IMR-90 (cell line): ENCODE measurements at regions not wholly inside any gene's neighbourhood (a gene's known extent, or its start where the extent isn't known, plus 50 kb on each side); places are given as distances from the start of the nearest gene placed in this dataset.

Experiments used
- ATAC-seq: fragments of 200-7000 bp; cut with Tn5 transposase; 2 replicates; pipeline ENCODE4 v1.9.1; 2020; ENCODE audit warnings: low read depth, mild to moderate bottlenecking, moderate library complexity
- BruUV-seq: library from RNA; stranded (reverse); fragments of 400-500 nt; replicated peaks from 2 replicates; lab custom pipeline; 2021; lab: Mats Ljungman, UMichigan
- CTCF ChIA-PET: fragments of 300-600 bp; formaldehyde crosslinking; extraction: SDS; loops from one replicate; lab custom pipeline; 2021; ENCODE audit warnings: antibody characterized with exemption; lab: Yijun Ruan, JAX
- POLR2A ChIA-PET: fragments of 300-600 bp; sonication (Branson Sonifier 250); formaldehyde crosslinking; loops from one replicate; lab custom pipeline; 2022; ENCODE audit warnings: antibody characterized with exemption; ENCODE audit not compliant: unreplicated experiment; lab: Charles Lee
- DNase-seq: peaks from one replicate; pipeline ENCODE4 v3.0.0; 2013
- H2AFZ ChIP-seq: replicated peaks from 2 replicates; pipeline ENCODE3; 2013; ENCODE audit warnings: low read length, mild to moderate bottlenecking; ENCODE audit not compliant: poor library complexity
- H2AK5ac ChIP-seq: 2 replicates; pipeline ENCODE4 v1.6.1; 2013; ENCODE audit warnings: low read depth, low read length, inconsistent platforms
- H2AK9ac ChIP-seq: replicated peaks from 2 replicates; pipeline ENCODE3; 2013; ENCODE audit warnings: mild to moderate bottlenecking, low read depth, low read length, moderate library complexity; ENCODE audit not compliant: poor library complexity
- H2BK120ac ChIP-seq: 2 replicates; pipeline ENCODE4 v1.6.1; 2013; ENCODE audit warnings: low read depth, low read length, inconsistent platforms
- H2BK15ac ChIP-seq: 3 replicates; pipeline ENCODE4 v1.6.1; 2013; ENCODE audit warnings: low read depth, low read length, inconsistent platforms
- H2BK20ac ChIP-seq: 2 replicates; pipeline ENCODE4 v1.6.1; 2013; ENCODE audit warnings: low read depth, mild to moderate bottlenecking, inconsistent platforms, low read length, moderate library complexity
- H2BK5ac ChIP-seq: 2 replicates; pipeline ENCODE4 v1.6.1; 2013; ENCODE audit warnings: mild to moderate bottlenecking, low read depth, low read length, inconsistent platforms; ENCODE audit not compliant: poor library complexity, severe bottlenecking
- H3K14ac ChIP-seq: replicated peaks from 2 replicates; pipeline ENCODE4 v1.6.1; 2013; ENCODE audit warnings: low read depth, low read length, inconsistent platforms
- H3K18ac ChIP-seq: 2 replicates; pipeline ENCODE4 v1.6.1; 2013; ENCODE audit warnings: low read depth, low read length, control low read depth
- H3K23ac ChIP-seq: 2 replicates; pipeline ENCODE4 v1.6.1; 2013; ENCODE audit warnings: low read depth, low read length, inconsistent platforms
- H3K27ac ChIP-seq: 2 replicates; pipeline ENCODE4 v1.5.1; 2013; ENCODE audit warnings: mild to moderate bottlenecking, control low read depth, low read length; ENCODE audit not compliant: insufficient read depth
- H3K27me3 ChIP-seq: 2 replicates; pipeline ENCODE4 v1.6.1; 2013; ENCODE audit warnings: low read length; ENCODE audit not compliant: control insufficient read depth, insufficient read depth
- H3K36me3 ChIP-seq: 2 replicates; pipeline ENCODE4 v1.6.1; 2013; ENCODE audit warnings: low read length, mixed read lengths; ENCODE audit not compliant: control insufficient read depth, insufficient read depth
- H3K4ac ChIP-seq: 2 replicates; pipeline ENCODE4 v1.6.1; 2013; ENCODE audit warnings: low read depth, low read length, inconsistent platforms
- H3K4me1 ChIP-seq: 2 replicates; pipeline ENCODE4 v1.6.1; 2013; ENCODE audit warnings: low read length, mixed read lengths; ENCODE audit not compliant: control insufficient read depth, insufficient read depth
- H3K4me2 ChIP-seq: 2 replicates; pipeline ENCODE4 v1.6.1; 2013; ENCODE audit warnings: low read depth, mild to moderate bottlenecking, control low read depth, low read length, moderate library complexity
- H3K4me3 ChIP-seq: 2 replicates; pipeline ENCODE4 v1.5.1; 2013; ENCODE audit warnings: low read depth, mild to moderate bottlenecking, control low read depth, low read length, moderate library complexity; ENCODE audit not compliant: insufficient read depth
- H3K56ac ChIP-seq: 2 replicates; pipeline ENCODE4 v1.6.1; 2013; ENCODE audit warnings: low read length, inconsistent platforms; ENCODE audit not compliant: insufficient read depth; ENCODE audit errors: extremely low read depth
- H3K79me1 ChIP-seq, 2 experiments: 2 replicates each; pipeline ENCODE4 v1.6.1; 2013; ENCODE audit warnings: low read length in 2 of 2, inconsistent platforms in 1 of 2, low read depth in 1 of 2
- H3K9ac ChIP-seq: 2 replicates; pipeline ENCODE4 v1.6.1; 2013; ENCODE audit warnings: low read depth, low read length, control low read depth
- H3K9me1 ChIP-seq: 2 replicates; pipeline ENCODE4 v1.6.1; 2013; ENCODE audit warnings: low read length, inconsistent platforms; ENCODE audit not compliant: insufficient read depth
- H3K9me3 ChIP-seq: 2 replicates; pipeline ENCODE4 v1.6.1; 2013; ENCODE audit warnings: low read length; ENCODE audit not compliant: control insufficient read depth, insufficient read depth
- H4K20me1 ChIP-seq: 2 replicates; pipeline ENCODE4 v1.6.1; 2013; ENCODE audit warnings: low read length, inconsistent platforms; ENCODE audit not compliant: insufficient read depth
- H4K5ac ChIP-seq: 2 replicates; pipeline ENCODE4 v1.6.1; 2013; ENCODE audit warnings: mild to moderate bottlenecking, low read depth, low read length, control low read depth
- H4K8ac ChIP-seq, 2 experiments: 2 replicates each; pipeline ENCODE4 v1.6.1; 2013; ENCODE audit warnings: low read depth in 2 of 2, low read length in 2 of 2, control low read depth in 1 of 2, inconsistent platforms in 1 of 2
- H4K91ac ChIP-seq: 2 replicates; pipeline ENCODE4 v1.6.1; 2013; ENCODE audit warnings: low read depth, low read length, inconsistent platforms; ENCODE audit not compliant: insufficient read depth
- CHD1 ChIP-seq: IDR thresholded peaks from 2 replicates; pipeline ENCODE4 v1.6.1; 2012; ENCODE audit warnings: low read depth, low read length, improper control_type of control experiment
- ELK1 ChIP-seq: fragments of 150-350 bp; IDR thresholded peaks from 2 replicates; pipeline ENCODE4 v1.6.1; 2016; ENCODE audit warnings: low read depth, mild to moderate bottlenecking, low read length, moderate library complexity, borderline replicate concordance
- FOS ChIP-seq: fragments of 150-350 bp; IDR thresholded peaks from 2 replicates; pipeline ENCODE4 v1.6.1; 2016; ENCODE audit warnings: low read depth, low read length
- NFE2L2 ChIP-seq: fragments of 150-350 bp; IDR thresholded peaks from 2 replicates; pipeline ENCODE4 v1.6.1; 2016; ENCODE audit warnings: low read depth, mild to moderate bottlenecking, low read length
- RAD21 ChIP-seq: IDR thresholded peaks from 2 replicates; pipeline ENCODE4 v1.6.1; 2012; ENCODE audit warnings: low read length, improper control_type of control experiment
- RCOR1 ChIP-seq: IDR thresholded peaks from 2 replicates; pipeline ENCODE4 v1.6.1; 2012; ENCODE audit warnings: mild to moderate bottlenecking, low read length, improper control_type of control experiment; ENCODE audit not compliant: insufficient replicate concordance
- RFX5 ChIP-seq: IDR thresholded peaks from 2 replicates; pipeline ENCODE4 v1.8.0; 2012; ENCODE audit warnings: low read depth, mild to moderate bottlenecking, low read length, moderate library complexity
- USF2 ChIP-seq: fragments of 150-350 bp; IDR thresholded peaks from 2 replicates; pipeline ENCODE4 v1.6.1; 2017; ENCODE audit warnings: mild to moderate bottlenecking, antibody characterized with exemption, low read length, low read depth
- WGBS, 2 experiments: methylation state at CpG; one replicate each; pipeline versions ENCODE4 v1.1.5 to v1.1.7; 2013; ENCODE audit warnings: missing lambda C conversion rate in 2 of 2; ENCODE audit not compliant: insufficient read length in 1 of 2; ENCODE audit errors: extremely low coverage in 2 of 2; 5-methylcytosine and 5-hydroxymethylcytosine counted together
- dilution Hi-C: fragments of 300-500 bp; cut with HindIII; formaldehyde crosslinking; loops from one replicate; pipeline ENCODE4 v1.14.3; 2018; ENCODE audit warnings: low sequenced_read_pairs; ENCODE audit not compliant: unreplicated experiment
- in situ Hi-C: fragments of 300-500 bp; cut with MboI; formaldehyde crosslinking; loops from 3 replicates; pipeline ENCODE4 v1.14.3; 2019; ENCODE audit warnings: low sequenced_read_pairs, inconsistent platforms, mixed read lengths
- intact Hi-C: fragments of 100-400 bp; cut with micrococcal nuclease; formaldehyde crosslinking; loops from 2 replicates; pipeline ENCODE4 v1.10.0; 2022

- H3K9ac ChIP-seq: no peak overlapping the region
- intact Hi-C loops: no loop called here
- no peak overlapping the region for H2AK5ac ChIP-seq
- DNase-seq (no peak), ATAC-seq (no peak)
- H3K27ac ChIP-seq: no peak overlapping the region
- H3K14ac ChIP-seq: no peak overlapping the region
- TF ChIP-seq RAD21: no peak
- no peak for TF ChIP-seq RCOR1
- TF ChIP-seq NFE2L2: no peak
- no peak for TF ChIP-seq CHD1
- TF ChIP-seq RFX5: no peak
- TF ChIP-seq ELK1: no peak
- TF ChIP-seq USF2: no peak
- no peak for TF ChIP-seq FOS
- H3K9me3 ChIP-seq: peaks cover 6% of the 10 kb centered on the region
- H4K5ac ChIP-seq: no peak overlapping the region
- no peak overlapping the region for H2BK20ac ChIP-seq
- whole genome bisulfite sequencing, 2 experiments: no CpG with 5 or more reads among the region's 2 CpGs
- H2BK15ac ChIP-seq: no peak overlapping the region
- no peaks in the 10 kb centered on the region for H3K36me3 ChIP-seq
- no peaks in the 10 kb centered on the region for H4K20me1 ChIP-seq
- no peak overlapping the region for H4K91ac ChIP-seq
- BruUV-seq: no TSS peak
- dilution Hi-C loops: no loop called here
- H2BK5ac ChIP-seq: no peak overlapping the region
- no peaks in the 10 kb centered on the region for H3K9me1 ChIP-seq
- H3K27me3 ChIP-seq: no peaks in the 10 kb centered on the region
- H3K18ac ChIP-seq: no peak overlapping the region
- no peak overlapping the region for H2AK9ac ChIP-seq
- H2BK120ac ChIP-seq: no peak overlapping the region
- in situ Hi-C loops: no loop called here
- no peak overlapping the region for H3K23ac ChIP-seq
- H4K8ac ChIP-seq: no peak overlapping the region
- no peak overlapping the region for H3K4me2 ChIP-seq
- no peak overlapping the region for H2AFZ ChIP-seq
- H3K4ac ChIP-seq: no peak overlapping the region
- H3K4me3 ChIP-seq: no peak overlapping the region
- no peaks in the 10 kb centered on the region for H3K4me1 ChIP-seq
- ChIA-PET CTCF (interaction anchor here (0.5 kb wide), 1 partner anchor 32 kb away, joined by 4 read pairs; no protein-coding TSS in a partner anchor), POLR2A (no interaction called here)
- no peaks in the 10 kb centered on the region for H3K79me1 ChIP-seq
- no peak overlapping the region for H3K56ac ChIP-seq
Observed at GRCh38 chr2:152962446-152962845, 244.0 kb downstream of the ARL6IP6 start.
